ENCODE measurements at regions not wholly inside any gene's neighbourhood (a gene's known extent, or its start where the extent isn't known, plus 50 kb on each side); places are given as distances from the start of the nearest gene placed in this dataset.

- H3K36me3 Mint-ChIP-seq (ENCODE audit: insufficient read depth, unreplicated experiment), result no peaks in the 10 kb centered on the region
- Histone ChIP-seq H3K36me3 (ENCODE audit: control insufficient read depth, insufficient read depth, low read length) (no peaks in the 10 kb centered on the region), H3K9me3 (no peaks in the 10 kb centered on the region), H3K4me3 (ENCODE audit: low read depth, low read length) (no peak overlapping the region), H3K27me3 (replicated peaks; ENCODE audit: control insufficient read depth, insufficient read depth, low read length) (no peaks in the 10 kb centered on the region), H3K4me1 (no peaks in the 10 kb centered on the region)
- H3K27me3 Mint-ChIP-seq (ENCODE audit: insufficient read depth, unreplicated experiment), result peaks cover 5% of the 10 kb centered on the region
- no peak for DNase-seq
- H3K9me3 Mint-ChIP-seq (ENCODE audit: unreplicated experiment), result no peaks in the 10 kb centered on the region
- TF ChIP-seq CTCF (IDR thresholded peaks at IDR 0.05; ENCODE audit: insufficient read depth in 1 of 2, low read depth in 1 of 2, low read length in 1 of 2, severe bottlenecking in 1 of 2, unreplicated experiment in 1 of 2), result no peak
- POLR2A ChIA-PET, result no interaction called here
- no peak overlapping the region for H3K4me3 Mint-ChIP-seq (ENCODE audit: unreplicated experiment)
- intact Hi-C loops (cut with micrococcal nuclease; ENCODE audit: unreplicated experiment), result no loop called here
- CTCF ChIA-PET, result no interaction called here
- H3K27ac Mint-ChIP-seq (ENCODE audit: unreplicated experiment), result no peak overlapping the region
- no peaks in the 10 kb centered on the region for H3K4me1 Mint-ChIP-seq (ENCODE audit: low read depth, unreplicated experiment)
- BruUV-seq (replicated peaks), result no TSS peak
These were observed 474.2 kb downstream of the GADD45G start for GRCh38 chr9:90078988-90079421.

GRCh38 chr9:90085633-90086032 lies 480.8 kb downstream of the GADD45G start:
- intact Hi-C loops (cut with micrococcal nuclease; ENCODE audit: unreplicated experiment), result no loop called here
- Histone ChIP-seq H3K36me3 (ENCODE audit: control insufficient read depth, insufficient read depth, low read length) (no peaks in the 10 kb centered on the region), H3K27me3 (replicated peaks; ENCODE audit: control insufficient read depth, insufficient read depth, low read length) (no peaks in the 10 kb centered on the region), H3K4me1 (no peaks in the 10 kb centered on the region), H3K4me3 (ENCODE audit: low read depth, low read length) (no peak overlapping the region), H3K9me3 (no peaks in the 10 kb centered on the region)
- no peaks in the 10 kb centered on the region for H3K36me3 Mint-ChIP-seq (ENCODE audit: insufficient read depth, unreplicated experiment)
- H3K27ac Mint-ChIP-seq (ENCODE audit: unreplicated experiment), result no peak overlapping the region
- H3K27me3 Mint-ChIP-seq (ENCODE audit: insufficient read depth, unreplicated experiment), result no peaks in the 10 kb centered on the region
- ChIA-PET CTCF (no interaction called here), POLR2A (no interaction called here)
- H3K4me1 Mint-ChIP-seq (ENCODE audit: low read depth, unreplicated experiment), result no peaks in the 10 kb centered on the region
- TF ChIP-seq CTCF (IDR thresholded peaks at IDR 0.05; ENCODE audit: insufficient read depth in 1 of 2, low read depth in 1 of 2, low read length in 1 of 2, severe bottlenecking in 1 of 2, unreplicated experiment in 1 of 2), result no peak
- DNase-seq, result no peak
- BruUV-seq (replicated peaks), result no TSS peak
- no peak overlapping the region for H3K4me3 Mint-ChIP-seq (ENCODE audit: unreplicated experiment)
- H3K9me3 Mint-ChIP-seq (ENCODE audit: unreplicated experiment), result no peaks in the 10 kb centered on the region

GRCh38 chr9:90086101-90086511 lies 481.3 kb downstream of the GADD45G start:
- ChIA-PET POLR2A (no interaction called here), CTCF (interaction anchor here (0.6 to 0.8 kb wide), 2 partner anchors 9 to 881 kb away, joined by 3 to 12 read pairs; no protein-coding TSS in a partner anchor)
- H3K36me3 ChIP-seq (ENCODE audit: control insufficient read depth, insufficient read depth, low read length), result no peaks in the 10 kb centered on the region
- H3K4me1 ChIP-seq, result no peaks in the 10 kb centered on the region
- H3K4me3 ChIP-seq (ENCODE audit: low read depth, low read length), result no peak overlapping the region
- no peaks in the 10 kb centered on the region for H3K27me3 Mint-ChIP-seq (ENCODE audit: insufficient read depth, unreplicated experiment)
- intact Hi-C loops (cut with micrococcal nuclease; ENCODE audit: unreplicated experiment), result no loop called here
- no peaks in the 10 kb centered on the region for H3K36me3 Mint-ChIP-seq (ENCODE audit: insufficient read depth, unreplicated experiment)
- DNase-seq, result no peak
- H3K27ac Mint-ChIP-seq (ENCODE audit: unreplicated experiment), result no peak overlapping the region
- H3K27me3 ChIP-seq (replicated peaks; ENCODE audit: control insufficient read depth, insufficient read depth, low read length), result no peaks in the 10 kb centered on the region
- H3K9me3 ChIP-seq, result no peaks in the 10 kb centered on the region
- no peaks in the 10 kb centered on the region for H3K9me3 Mint-ChIP-seq (ENCODE audit: unreplicated experiment)
- no TSS peak for BruUV-seq (replicated peaks)
- no peak for TF ChIP-seq CTCF (IDR thresholded peaks at IDR 0.05; ENCODE audit: insufficient read depth in 1 of 2, low read depth in 1 of 2, low read length in 1 of 2, severe bottlenecking in 1 of 2, unreplicated experiment in 1 of 2)
- H3K4me3 Mint-ChIP-seq (ENCODE audit: unreplicated experiment), result no peak overlapping the region
- no peaks in the 10 kb centered on the region for H3K4me1 Mint-ChIP-seq (ENCODE audit: low read depth, unreplicated experiment)

Data from Caco-2 (cell line).